ENCODE measurements at regions not wholly inside any gene's neighbourhood (a gene's known extent, or its start where the extent isn't known, plus 50 kb on each side); places are given as distances from the start of the nearest gene placed in this dataset.

- Mint-ChIP-seq H3K27me3 (ENCODE audit: insufficient read depth, unreplicated experiment) (no peaks in the 10 kb centered on the region), H3K9me3 (ENCODE audit: unreplicated experiment) (peaks cover 3% of the 10 kb centered on the region), H3K4me3 (ENCODE audit: unreplicated experiment) (no peak overlapping the region), H3K27ac (ENCODE audit: low read depth, unreplicated experiment) (no peak overlapping the region), H3K36me3 (ENCODE audit: insufficient read depth, unreplicated experiment) (no peaks in the 10 kb centered on the region), H3K4me1 (ENCODE audit: insufficient read depth, unreplicated experiment) (peaks cover 45% of the 10 kb centered on the region)
- ChIA-PET CTCF (no interaction called here), POLR2A (interaction anchor here (0.6 to 4.4 kb wide), 2 partner anchors 74 to 80 kb away, joined by 3 to 44 read pairs; no protein-coding TSS in a partner anchor)
- intact Hi-C loops (cut with micrococcal nuclease) = no loop called here
- no peak for DNase-seq (ENCODE audit: unreplicated experiment)
- no TSS peak for BruUV-seq (replicated peaks)
- TF ChIP-seq CTCF (IDR thresholded peaks at IDR 0.05; ENCODE audit: unreplicated experiment) = no peak
These were observed 116.0 kb upstream of the PRICKLE2 start for GRCh38 chr3:64341296-64341695.

- POLR2A ChIA-PET = interaction anchor here (0.6 kb wide), 1 partner anchor 81 kb away, joined by 3 read pairs; no protein-coding TSS in a partner anchor
- Mint-ChIP-seq H3K9me3 (ENCODE audit: unreplicated experiment) (no peaks in the 10 kb centered on the region), H3K27ac (ENCODE audit: low read depth, unreplicated experiment) (no peak overlapping the region), H3K36me3 (ENCODE audit: insufficient read depth, unreplicated experiment) (no peaks in the 10 kb centered on the region), H3K4me3 (ENCODE audit: unreplicated experiment) (no peak overlapping the region), H3K4me1 (ENCODE audit: insufficient read depth, unreplicated experiment) (peaks cover 40% of the 10 kb centered on the region), H3K27me3 (ENCODE audit: insufficient read depth, unreplicated experiment) (no peaks in the 10 kb centered on the region)
- no peak for TF ChIP-seq CTCF (IDR thresholded peaks at IDR 0.05; ENCODE audit: unreplicated experiment)
- BruUV-seq (replicated peaks) = no TSS peak
- intact Hi-C loops (cut with micrococcal nuclease) = no loop called here
- CTCF ChIA-PET = no interaction called here
- no peak for DNase-seq (ENCODE audit: unreplicated experiment)
These were observed 115.4 kb upstream of the PRICKLE2 start for GRCh38 chr3:64340641-64341101.

GRCh38 chr3:64336488-64336887 lies 111.2 kb upstream of the PRICKLE2 start:
- intact Hi-C loops (cut with micrococcal nuclease) = no loop called here
- BruUV-seq (replicated peaks) = no TSS peak
- DNase-seq (ENCODE audit: unreplicated experiment) = no peak
- Mint-ChIP-seq H3K4me1 (ENCODE audit: insufficient read depth, unreplicated experiment) (peaks cover 5% of the 10 kb centered on the region), H3K4me3 (ENCODE audit: unreplicated experiment) (no peak overlapping the region), H3K27ac (ENCODE audit: low read depth, unreplicated experiment) (no peak overlapping the region), H3K36me3 (ENCODE audit: insufficient read depth, unreplicated experiment) (no peaks in the 10 kb centered on the region), H3K27me3 (ENCODE audit: insufficient read depth, unreplicated experiment) (no peaks in the 10 kb centered on the region), H3K9me3 (ENCODE audit: unreplicated experiment) (no peaks in the 10 kb centered on the region)
- ChIA-PET POLR2A (interaction anchor here (0.6 to 1.7 kb wide), 2 partner anchors 8 to 24 kb away, joined by 3 to 4 read pairs; no protein-coding TSS in a partner anchor), CTCF (no interaction called here)
- no peak for TF ChIP-seq CTCF (IDR thresholded peaks at IDR 0.05; ENCODE audit: unreplicated experiment)

- ChIA-PET POLR2A (no interaction called here), CTCF (interaction anchor here (0.8 kb wide), 1 partner anchor 152 kb away, joined by 3 read pairs; no protein-coding TSS in a partner anchor)
- H3K27me3 Mint-ChIP-seq (ENCODE audit: insufficient read depth, unreplicated experiment) = no peaks in the 10 kb centered on the region
- no peaks in the 10 kb centered on the region for H3K4me1 Mint-ChIP-seq (ENCODE audit: insufficient read depth, unreplicated experiment)
- no peak overlapping the region for H3K27ac Mint-ChIP-seq (ENCODE audit: low read depth, unreplicated experiment)
- no peak overlapping the region for H3K4me3 Mint-ChIP-seq (ENCODE audit: unreplicated experiment)
- TF ChIP-seq CTCF (IDR thresholded peaks at IDR 0.05; ENCODE audit: unreplicated experiment) = no peak
- DNase-seq (ENCODE audit: unreplicated experiment) = no peak
- H3K36me3 Mint-ChIP-seq (ENCODE audit: insufficient read depth, unreplicated experiment) = no peaks in the 10 kb centered on the region
- no TSS peak for BruUV-seq (replicated peaks)
- intact Hi-C loops (cut with micrococcal nuclease) = no loop called here
- H3K9me3 Mint-ChIP-seq (ENCODE audit: unreplicated experiment) = no peaks in the 10 kb centered on the region
These were observed 107.4 kb upstream of the PRICKLE2 start for GRCh38 chr3:64332459-64333350.
